ENCODE measurements at regions not wholly inside any gene's neighbourhood (a gene's known extent, or its start where the extent isn't known, plus 50 kb on each side); places are given as distances from the start of the nearest gene placed in this dataset.

- Histone ChIP-seq H3K4me1 (no peaks in the 10 kb centered on the region), H3K9me3 (peaks cover 0 to 1% (median 0%) of the 10 kb centered on the region in 4 donors), H3K4me3 (no peak overlapping the region), H3K36me3 (no peaks in the 10 kb centered on the region), H3K27me3 (no peaks in the 10 kb centered on the region), H3K27ac (no peak overlapping the region)
- WGBS, 2 donors: 61 to 82% methylated on average over 5 of the region's 5 CpGs
- intact Hi-C loops (cut with DNase I): no loop called here
- DNase-seq: no peak
- TF ChIP-seq POLR2AphosphoS5 (IDR thresholded peaks at IDR 0.05) (no peak), POLR2A (IDR thresholded peaks at IDR 0.05) (no peak), EP300 (IDR thresholded peaks at IDR 0.05) (no peak), CTCF (IDR thresholded peaks at IDR 0.05) (no peak)
Measured at GRCh38 chr12:60120199-60120598, 524.4 kb downstream of the SLC16A7 start.

- Histone ChIP-seq H3K27ac (no peak overlapping the region), H3K27me3 (no peaks in the 10 kb centered on the region), H3K4me3 (no peak overlapping the region), H3K4me1 (no peaks in the 10 kb centered on the region), H3K9me3 (peaks cover 0 to 5% (median 0%) of the 10 kb centered on the region in 4 donors), H3K36me3 (no peaks in the 10 kb centered on the region)
- WGBS, 2 donors: 38 to 66% methylated on average over 1 of the region's 1 CpG
- intact Hi-C loops (cut with DNase I): no loop called here
- no peak for TF ChIP-seq POLR2A (IDR thresholded peaks at IDR 0.05)
- TF ChIP-seq EP300 (IDR thresholded peaks at IDR 0.05): no peak
- no peak for TF ChIP-seq POLR2AphosphoS5 (IDR thresholded peaks at IDR 0.05)
- TF ChIP-seq CTCF (IDR thresholded peaks at IDR 0.05): no peak
- no peak for DNase-seq
Measured at GRCh38 chr12:60123557-60123956, 527.7 kb downstream of the SLC16A7 start.

GRCh38 chr12:60137513-60137912 lies 541.7 kb downstream of the SLC16A7 start:
- Histone ChIP-seq H3K36me3 (no peaks in the 10 kb centered on the region), H3K4me3 (no peak overlapping the region), H3K27ac (no peak overlapping the region), H3K27me3 (no peaks in the 10 kb centered on the region), H3K4me1 (no peaks in the 10 kb centered on the region), H3K9me3 (no peaks in the 10 kb centered on the region)
- WGBS, 2 donors: 15 to 47% methylated on average over 1 of the region's 1 CpG
- TF ChIP-seq EP300 (IDR thresholded peaks at IDR 0.05): no peak
- TF ChIP-seq CTCF (IDR thresholded peaks at IDR 0.05): no peak
- no peak for TF ChIP-seq POLR2AphosphoS5 (IDR thresholded peaks at IDR 0.05)
- no peak for TF ChIP-seq POLR2A (IDR thresholded peaks at IDR 0.05)
- intact Hi-C loops (cut with DNase I): no loop called here
- no peak for DNase-seq

- WGBS, 2 donors: 46 to 67% methylated on average over 1 of the region's 1 CpG
- TF ChIP-seq POLR2A (IDR thresholded peaks at IDR 0.05): no peak
- TF ChIP-seq CTCF (IDR thresholded peaks at IDR 0.05): no peak
- no peak for TF ChIP-seq EP300 (IDR thresholded peaks at IDR 0.05)
- TF ChIP-seq POLR2AphosphoS5 (IDR thresholded peaks at IDR 0.05): no peak
- DNase-seq: no peak
- H3K9me3 ChIP-seq: no peaks in the 10 kb centered on the region
- intact Hi-C loops (cut with DNase I): no loop called here
- no peak overlapping the region for H3K27ac ChIP-seq
- H3K4me1 ChIP-seq: no peaks in the 10 kb centered on the region
- no peak overlapping the region for H3K4me3 ChIP-seq
- H3K36me3 ChIP-seq: no peaks in the 10 kb centered on the region
- H3K27me3 ChIP-seq: no peaks in the 10 kb centered on the region
Measured at GRCh38 chr12:60138526-60138925, 542.7 kb downstream of the SLC16A7 start.

GRCh38 chr12:60144395-60144794 lies 548.6 kb downstream of the SLC16A7 start:
- H3K27ac ChIP-seq: no peak overlapping the region
- intact Hi-C loops (cut with DNase I): no loop called here
- no peak for TF ChIP-seq POLR2A (IDR thresholded peaks at IDR 0.05)
- TF ChIP-seq EP300 (IDR thresholded peaks at IDR 0.05): no peak
- no peak for TF ChIP-seq CTCF (IDR thresholded peaks at IDR 0.05)
- no peak for TF ChIP-seq POLR2AphosphoS5 (IDR thresholded peaks at IDR 0.05)
- no peak for DNase-seq
- WGBS, 2 donors: 46 to 56% methylated on average over 1 of the region's 1 CpG
- no peaks in the 10 kb centered on the region for H3K9me3 ChIP-seq
- no peak overlapping the region for H3K4me3 ChIP-seq
- no peaks in the 10 kb centered on the region for H3K4me1 ChIP-seq
- H3K27me3 ChIP-seq: no peaks in the 10 kb centered on the region
- no peaks in the 10 kb centered on the region for H3K36me3 ChIP-seq

All from sigmoid colon (tissue), 6 donors.